ENCODE measurements at regions not wholly inside any gene's neighbourhood (a gene's known extent, or its start where the extent isn't known, plus 50 kb on each side); places are given as distances from the start of the nearest gene placed in this dataset.

DNA sequence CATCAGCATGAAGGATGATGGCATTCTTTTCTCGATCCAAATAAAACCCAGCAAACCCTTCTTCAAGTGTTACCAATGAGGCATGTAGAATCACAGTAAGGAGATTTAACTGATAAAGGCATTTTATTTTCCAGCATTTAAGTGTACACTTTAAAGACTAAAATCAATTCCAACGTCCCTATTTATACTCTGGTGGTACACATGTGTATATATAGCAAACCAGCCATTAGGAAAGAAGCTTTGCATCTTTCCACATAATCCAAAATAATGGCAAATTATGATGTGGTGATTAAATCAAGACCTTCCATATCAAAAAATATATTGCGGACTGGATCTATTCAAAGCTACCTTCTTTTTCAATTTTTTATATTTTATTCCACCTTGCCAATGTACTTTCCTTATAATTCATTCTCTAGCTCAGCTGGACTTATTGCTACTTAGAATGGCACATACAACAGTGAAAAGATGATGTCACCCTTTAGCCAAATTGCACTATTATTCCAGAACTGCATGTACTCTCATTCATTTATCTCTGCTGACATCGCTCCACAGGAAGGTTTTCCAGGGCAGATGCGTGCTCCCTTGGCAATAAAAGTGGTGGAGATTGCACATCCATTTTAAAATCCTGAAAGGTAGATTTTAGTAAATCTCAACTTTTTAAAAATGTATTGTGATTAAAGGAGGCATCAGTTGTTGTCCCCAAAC, 63.3 kb upstream of the SLC30A5 start:
- TF ChIP-seq, protein P1, sequence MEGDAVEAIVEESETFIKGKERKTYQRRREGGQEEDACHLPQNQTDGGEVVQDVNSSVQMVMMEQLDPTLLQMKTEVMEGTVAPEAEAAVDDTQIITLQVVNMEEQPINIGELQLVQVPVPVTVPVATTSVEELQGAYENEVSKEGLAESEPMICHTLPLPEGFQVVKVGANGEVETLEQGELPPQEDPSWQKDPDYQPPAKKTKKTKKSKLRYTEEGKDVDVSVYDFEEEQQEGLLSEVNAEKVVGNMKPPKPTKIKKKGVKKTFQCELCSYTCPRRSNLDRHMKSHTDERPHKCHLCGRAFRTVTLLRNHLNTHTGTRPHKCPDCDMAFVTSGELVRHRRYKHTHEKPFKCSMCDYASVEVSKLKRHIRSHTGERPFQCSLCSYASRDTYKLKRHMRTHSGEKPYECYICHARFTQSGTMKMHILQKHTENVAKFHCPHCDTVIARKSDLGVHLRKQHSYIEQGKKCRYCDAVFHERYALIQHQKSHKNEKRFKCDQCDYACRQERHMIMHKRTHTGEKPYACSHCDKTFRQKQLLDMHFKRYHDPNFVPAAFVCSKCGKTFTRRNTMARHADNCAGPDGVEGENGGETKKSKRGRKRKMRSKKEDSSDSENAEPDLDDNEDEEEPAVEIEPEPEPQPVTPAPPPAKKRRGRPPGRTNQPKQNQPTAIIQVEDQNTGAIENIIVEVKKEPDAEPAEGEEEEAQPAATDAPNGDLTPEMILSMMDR (IDR thresholded peaks at IDR 0.05; ENCODE audit: insufficient read depth, low read depth, low read length) = no peak
- DNase-seq (ENCODE audit: low read depth) = no peak
- CTCF ChIA-PET = interaction anchor here (2.9 kb wide), 1 partner anchor 12 kb away, joined by 7 read pairs; no protein-coding TSS in a partner anchor

DNA sequence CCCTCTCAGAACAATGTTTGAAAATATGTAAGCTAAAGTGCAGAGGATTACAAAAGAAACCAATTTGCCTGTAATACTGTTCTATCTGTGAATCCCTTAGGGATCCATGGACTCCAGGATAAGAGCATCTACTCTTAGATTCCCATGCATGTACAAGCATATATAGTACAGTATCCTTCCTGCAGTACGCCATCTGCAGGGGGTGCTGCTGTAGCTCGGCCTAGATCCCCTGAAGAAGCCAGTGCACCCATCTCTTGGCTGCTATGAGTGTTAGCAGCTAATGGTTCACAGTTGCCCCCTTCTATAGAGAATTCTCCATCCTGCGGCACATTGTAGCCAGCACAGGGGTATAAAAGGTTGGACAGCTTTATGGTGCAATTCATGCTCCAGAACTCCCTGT, 61.8 kb upstream of the SLC30A5 start:
- POLR2A ChIA-PET = no interaction called here
- no peak overlapping the region for H3K4me3 ChIP-seq (ENCODE audit: low read depth, low read length)
- peaks cover 2% of the 10 kb centered on the region for H3K27me3 ChIP-seq (ENCODE audit: control insufficient read depth, insufficient read depth, low read length)
- DNase-seq (ENCODE audit: low read depth) = no peak
- no peaks in the 10 kb centered on the region for H3K36me3 ChIP-seq (ENCODE audit: control insufficient read depth, insufficient read depth, low read length)
- CTCF ChIA-PET = interaction anchor here (1.0 to 2.9 kb wide), 2 partner anchors 11 to 62 kb away, joined by 4 to 7 read pairs; partner anchors contain the start of gene SLC30A5
- TF ChIP-seq, protein P1 (IDR thresholded peaks at IDR 0.05; ENCODE audit: insufficient read depth, low read depth, low read length) = peak; percentile 14; the same call in 1 of the 2 replicates

More for the DNA sequence above, 63.3 kb upstream of the SLC30A5 start:
- Histone ChIP-seq H3K36me3 (ENCODE audit: control insufficient read depth, insufficient read depth, low read length) (no peaks in the 10 kb centered on the region), H3K27me3 (ENCODE audit: control insufficient read depth, insufficient read depth, low read length) (peaks cover 2% of the 10 kb centered on the region), H3K4me3 (ENCODE audit: low read depth, low read length) (no peak overlapping the region)
- POLR2A ChIA-PET = no interaction called here

DNA sequence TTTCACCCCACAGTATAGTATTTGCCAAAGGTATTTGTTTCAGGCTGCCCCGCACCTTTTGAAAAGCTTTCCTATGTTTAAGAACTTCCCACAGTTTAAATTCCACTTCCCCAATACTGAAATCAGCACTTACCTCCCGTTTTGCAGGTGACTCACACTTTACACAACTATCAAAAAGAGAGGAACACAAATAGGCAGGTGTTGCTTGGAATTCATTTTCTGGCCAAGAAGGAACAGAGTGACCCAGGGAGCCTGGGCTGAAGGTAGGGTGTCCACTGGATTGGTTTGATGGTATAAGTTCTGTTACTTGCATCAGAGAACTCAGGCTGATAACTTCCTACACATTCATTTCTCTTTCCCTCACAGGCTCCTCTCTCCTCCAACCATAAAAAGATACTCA, 60.1 kb upstream of the SLC30A5 start:
- POLR2A ChIA-PET = no interaction called here
- H3K36me3 ChIP-seq (ENCODE audit: control insufficient read depth, insufficient read depth, low read length) = no peaks in the 10 kb centered on the region
- no peak overlapping the region for H3K4me3 ChIP-seq (ENCODE audit: low read depth, low read length)
- DNase-seq (ENCODE audit: low read depth) = no peak
- peaks cover 2% of the 10 kb centered on the region; the same call in 1 of the 2 replicates for H3K27me3 ChIP-seq (ENCODE audit: control insufficient read depth, insufficient read depth, low read length)
- TF ChIP-seq, protein P1 (IDR thresholded peaks at IDR 0.05; ENCODE audit: insufficient read depth, low read depth, low read length) = no peak
- CTCF ChIA-PET = interaction anchor here (3.5 kb wide), 1 partner anchor 9 kb away, joined by 11 read pairs; no protein-coding TSS in a partner anchor

DNA sequence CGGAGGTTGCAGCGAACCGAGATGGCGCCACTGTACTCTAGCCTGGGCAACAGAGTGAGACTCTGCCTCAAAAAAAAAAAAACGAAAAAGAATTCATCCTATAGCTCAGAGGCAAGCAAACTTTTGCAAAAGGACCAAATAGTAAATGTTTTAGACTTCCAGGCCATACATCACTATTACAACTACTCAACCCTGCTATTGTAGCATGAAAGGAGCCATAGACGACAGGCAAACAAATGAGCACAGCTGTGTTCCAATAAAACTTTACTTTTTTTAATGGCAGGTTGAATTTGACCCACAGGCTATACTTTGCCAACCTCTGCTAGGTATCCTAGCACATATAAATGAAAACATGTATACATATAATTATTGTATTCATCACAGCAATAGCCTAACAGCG, 58.9 kb upstream of the SLC30A5 start:
- POLR2A ChIA-PET = no interaction called here
- CTCF ChIA-PET = interaction anchor here (3.5 kb wide), 1 partner anchor 10 kb away, joined by 11 read pairs; no protein-coding TSS in a partner anchor
- TF ChIP-seq, protein P1 (IDR thresholded peaks at IDR 0.05; ENCODE audit: insufficient read depth, low read depth, low read length) = no peak
- Histone ChIP-seq H3K27me3 (ENCODE audit: control insufficient read depth, insufficient read depth, low read length) (peaks cover 2% of the 10 kb centered on the region; the same call in 1 of the 2 replicates), H3K36me3 (ENCODE audit: control insufficient read depth, insufficient read depth, low read length) (no peaks in the 10 kb centered on the region), H3K4me3 (ENCODE audit: low read depth, low read length) (no peak overlapping the region)
- no peak for DNase-seq (ENCODE audit: low read depth)

DNA sequence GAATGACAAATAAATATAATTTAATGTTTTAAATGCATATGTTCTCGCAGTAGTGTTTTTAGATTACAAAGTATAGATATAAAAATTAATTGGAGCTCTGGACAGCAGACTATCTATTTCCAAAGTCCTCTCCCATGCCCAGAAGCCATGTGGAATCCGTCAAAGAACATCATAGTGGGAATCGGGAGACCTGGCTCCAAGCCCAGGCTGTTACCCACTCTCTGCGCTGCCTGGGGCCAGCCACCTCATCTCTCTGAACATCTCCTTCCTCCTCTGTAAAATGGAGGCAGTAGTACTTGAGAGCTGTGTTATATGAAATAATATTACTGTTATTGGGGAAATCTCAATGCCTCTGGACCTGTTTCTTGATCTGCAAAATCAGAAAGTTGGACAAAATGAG, 58.1 kb upstream of the SLC30A5 start:
- no peaks in the 10 kb centered on the region; the same call in 1 of the 2 replicates for H3K27me3 ChIP-seq (ENCODE audit: control insufficient read depth, insufficient read depth, low read length)
- DNase-seq (ENCODE audit: low read depth) = no peak
- ChIA-PET CTCF (interaction anchor here (3.5 kb wide), 1 partner anchor 11 kb away, joined by 11 read pairs; no protein-coding TSS in a partner anchor), POLR2A (no interaction called here)
- TF ChIP-seq, protein P1 (IDR thresholded peaks at IDR 0.05; ENCODE audit: insufficient read depth, low read depth, low read length) = no peak
- no peaks in the 10 kb centered on the region for H3K36me3 ChIP-seq (ENCODE audit: control insufficient read depth, insufficient read depth, low read length)
- H3K4me3 ChIP-seq (ENCODE audit: low read depth, low read length) = no peak overlapping the region

Measured in BJ (cell line).